GM10266 (cell line): ENCODE measurements at regions not wholly inside any gene's neighbourhood (a gene's known extent, or its start where the extent isn't known, plus 50 kb on each side); places are given as distances from the start of the nearest gene placed in this dataset.

Source experiments
- DNase-seq: peaks from one replicate; pipeline ENCODE4 v3.0.0; 2012; ENCODE audit errors: extremely low spot score
- CTCF ChIP-seq: IDR thresholded peaks from 2 replicates; pipeline ENCODE4 v1.5.1; 2012; ENCODE audit warnings: mild to moderate bottlenecking, low read depth; ENCODE audit not compliant: control insufficient read depth, insufficient read depth; ENCODE audit errors: missing control alignments

GRCh38 chr14:86414146-86414545 lies 884.2 kb downstream of the FLRT2 start:
- DNase-seq: no peak
- no peak for TF ChIP-seq CTCF

- DNase-seq: no peak
- TF ChIP-seq CTCF: no peak
Observed at GRCh38 chr14:86404989-86405649, 875.2 kb downstream of the FLRT2 start.

- DNase-seq: no peak
- TF ChIP-seq CTCF: no peak
Observed at GRCh38 chr14:86404425-86404824, 874.5 kb downstream of the FLRT2 start.

GRCh38 chr14:86402545-86402944 lies 872.6 kb downstream of the FLRT2 start:
- DNase-seq: no peak
- TF ChIP-seq CTCF: no peak

- no peak for DNase-seq
- TF ChIP-seq CTCF: no peak
Observed at GRCh38 chr14:86391085-86391484, 861.1 kb downstream of the FLRT2 start.

GRCh38 chr14:86388216-86388615 lies 858.3 kb downstream of the FLRT2 start:
- TF ChIP-seq CTCF: no peak
- no peak for DNase-seq

- DNase-seq: no peak
- TF ChIP-seq CTCF: no peak
Observed at GRCh38 chr14:86373886-86374285, 843.9 kb downstream of the FLRT2 start.
